RWPE1 (cell line): ENCODE measurements at regions not wholly inside any gene's neighbourhood (a gene's known extent, or its start where the extent isn't known, plus 50 kb on each side); places are given as distances from the start of the nearest gene placed in this dataset.
A peak's percentile ranks its signal among the peaks of the same experiment; 100 is the strongest.

ENCODE experiments used
- CTCF ChIA-PET: fragments of 350-600 bp; sonication (Branson Sonifier 250); formaldehyde crosslinking; extraction: SDS; loops from one replicate; lab custom pipeline; 2021; lab: Yijun Ruan, JAX
- POLR2A ChIA-PET: fragments of 400-600 bp; formaldehyde crosslinking; extraction: SDS; loops from one replicate; lab custom pipeline; 2020; ENCODE audit warnings: antibody characterized with exemption; ENCODE audit not compliant: low non-redundant PET; lab: Yijun Ruan, JAX
- DNase-seq: peaks from one replicate; pipeline ENCODE4 v3.0.0; 2012; ENCODE audit warnings: low spot score
- H3K27ac ChIP-seq: fragments of 450-650 bp; 2 replicates; pipeline ENCODE4 v1.5.1; 2017
- CTCF ChIP-seq: fragments of 450-650 bp; conservative IDR thresholded peaks from 2 replicates; pipeline ENCODE4 v1.5.1; 2017; ENCODE audit warnings: low read depth, mild to moderate bottlenecking

GRCh38 chr2:45167920-45168629, 158.8 kb upstream of the SIX2 start:
- H3K27ac ChIP-seq, result peak overlapping the region; percentile 81; the same call in 1 of the 2 replicates
- no peak for TF ChIP-seq CTCF
- ChIA-PET POLR2A (interaction anchor here (0.7 to 0.8 kb wide), 2 partner anchors 30 to 33 kb away, joined by 4 to 6 read pairs; no protein-coding TSS in a partner anchor), CTCF (interaction anchor here (0.6 to 2.8 kb wide), 6 partner anchors 79 to 411 kb away, joined by 3 to 13 read pairs (median 4); no protein-coding TSS in a partner anchor)
- no peak for DNase-seq

GRCh38 chr2:45166229-45166890, 157.1 kb upstream of the SIX2 start:
- ChIA-PET POLR2A (no interaction called here), CTCF (interaction anchor here (0.7 kb wide), 1 partner anchor 1434 kb away, joined by 3 read pairs; no protein-coding TSS in a partner anchor)
- no peak for DNase-seq
- H3K27ac ChIP-seq, result no peak overlapping the region
- no peak for TF ChIP-seq CTCF

GRCh38 chr2:45162711-45163110, 153.5 kb upstream of the SIX2 start:
- TF ChIP-seq CTCF, result no peak
- no peak overlapping the region for H3K27ac ChIP-seq
- CTCF ChIA-PET, result no interaction called here
- DNase-seq, result no peak
- POLR2A ChIA-PET, result no interaction called here

- no peak for TF ChIP-seq CTCF
- ChIA-PET POLR2A (no interaction called here), CTCF (no interaction called here)
- no peak for DNase-seq
- H3K27ac ChIP-seq, result no peak overlapping the region
These were observed 147.4 kb upstream of the SIX2 start for GRCh38 chr2:45156605-45157004.

- H3K27ac ChIP-seq, result no peak overlapping the region
- CTCF ChIA-PET, result no interaction called here
- DNase-seq, result no peak
- TF ChIP-seq CTCF, result no peak
- POLR2A ChIA-PET, result no interaction called here
These were observed 145.4 kb upstream of the SIX2 start for GRCh38 chr2:45154606-45155155.

- DNase-seq, result no peak
- TF ChIP-seq CTCF, result no peak
- ChIA-PET POLR2A (no interaction called here), CTCF (no interaction called here)
- no peak overlapping the region for H3K27ac ChIP-seq
These were observed 144.9 kb upstream of the SIX2 start for GRCh38 chr2:45154144-45154543.
